WTC11 (cell line): ENCODE measurements at regions not wholly inside any gene's neighbourhood (a gene's known extent, or its start where the extent isn't known, plus 50 kb on each side); places are given as distances from the start of the nearest gene placed in this dataset.

ENCODE experiments used
- CREM ChIP-seq: sonication (generic); formaldehyde crosslinking; IDR thresholded peaks from 2 replicates; pipeline ENCODE4 v1.8.1; 2022; ENCODE audit warnings: mild to moderate bottlenecking, missing genetic modification reagents, moderate library complexity
- GRHL2 ChIP-seq: fragments of 250-450 bp; sonication (Bioruptor Pico); IDR thresholded peaks from 2 replicates; pipeline ENCODE4 v1.8.0; 2022; ENCODE audit warnings: mild to moderate bottlenecking, moderate library complexity; ENCODE audit not compliant: insufficient replicate concordance, severe bottlenecking
- NR2C2 ChIP-seq: sonication (generic); formaldehyde crosslinking; IDR thresholded peaks from 2 replicates; pipeline ENCODE4 v1.8.0; 2022; ENCODE audit warnings: mild to moderate bottlenecking, missing genetic modification reagents
- NR3C1 ChIP-seq: sonication (generic); formaldehyde crosslinking; conservative IDR thresholded peaks from 2 replicates; pipeline ENCODE4 v1.8.1; 2023; ENCODE audit warnings: low read depth, mild to moderate bottlenecking, missing genetic modification reagents
- TEAD1 ChIP-seq: sonication (generic); formaldehyde crosslinking; IDR thresholded peaks from 2 replicates; pipeline ENCODE4 v1.8.0; 2022; ENCODE audit warnings: mild to moderate bottlenecking, missing genetic modification reagents
- ZNF263 ChIP-seq: sonication (generic); formaldehyde crosslinking; IDR thresholded peaks from 2 replicates; pipeline ENCODE4 v1.8.1; 2022; ENCODE audit warnings: low read depth, mild to moderate bottlenecking, moderate library complexity, missing genetic modification reagents
- ZNF317 ChIP-seq: sonication (generic); formaldehyde crosslinking; IDR thresholded peaks from 2 replicates; pipeline ENCODE4 v1.8.1; 2023; ENCODE audit warnings: low read depth, mild to moderate bottlenecking, moderate library complexity, missing genetic modification reagents, borderline replicate concordance
- TF ChIP-seq, protein P1 (sequence below): fragments of 200-600 bp; IDR thresholded peaks from 2 replicates; pipeline ENCODE4 v1.8.0; 2022; ENCODE audit warnings: antibody characterized with exemption
- TF ChIP-seq, protein P2 (sequence below): sonication (generic); formaldehyde crosslinking; conservative IDR thresholded peaks from 2 replicates; pipeline ENCODE4 v1.8.1; 2022; ENCODE audit warnings: mild to moderate bottlenecking, missing genetic modification reagents
- TF ChIP-seq, protein P3 (sequence below): sonication (generic); formaldehyde crosslinking; IDR thresholded peaks from 2 replicates; pipeline ENCODE4 v1.8.1; 2022; ENCODE audit warnings: mild to moderate bottlenecking, moderate library complexity, missing genetic modification reagents
- TF ChIP-seq, protein P4 (sequence below): sonication (generic); formaldehyde crosslinking; IDR thresholded peaks from 2 replicates; pipeline ENCODE4 v1.8.0; 2022; ENCODE audit warnings: mild to moderate bottlenecking, missing genetic modification reagents
- TF ChIP-seq, protein P5 (sequence below): sonication (generic); formaldehyde crosslinking; IDR thresholded peaks from 2 replicates; pipeline ENCODE4 v1.8.1; 2022; ENCODE audit warnings: low read depth, missing genetic modification reagents, borderline replicate concordance

DNA sequence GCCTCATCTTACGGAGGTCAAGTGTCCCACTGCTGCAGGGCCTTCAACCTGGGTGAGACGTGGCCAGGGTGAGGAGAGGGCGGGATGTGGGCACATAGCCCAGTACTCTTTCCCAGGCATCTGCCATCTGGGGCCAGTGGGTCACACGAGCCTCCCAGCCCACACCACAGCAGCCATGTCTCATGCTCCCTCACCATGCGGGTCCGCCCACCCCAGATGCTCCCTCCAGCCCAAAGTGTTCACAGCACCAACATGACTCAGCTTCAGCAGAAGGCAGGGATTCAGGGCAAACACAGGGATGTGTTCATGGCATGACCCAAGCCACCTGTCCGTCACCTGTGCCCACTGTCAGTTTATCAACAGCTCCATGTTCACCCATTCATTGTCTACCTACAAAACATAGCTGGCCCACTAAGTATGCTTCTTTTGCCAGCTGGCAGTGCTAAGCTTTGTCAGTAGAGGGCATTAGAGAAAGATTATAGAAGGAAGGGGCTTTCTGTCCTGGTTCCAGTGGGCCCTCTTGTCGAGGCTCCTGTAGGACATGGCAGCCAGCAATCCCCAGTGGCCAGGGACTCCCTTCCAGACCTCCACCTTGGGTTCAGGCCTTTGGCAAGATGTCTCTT lies 109.2 kb downstream of the FOXF2 start:
- TF ChIP-seq, protein P1, sequence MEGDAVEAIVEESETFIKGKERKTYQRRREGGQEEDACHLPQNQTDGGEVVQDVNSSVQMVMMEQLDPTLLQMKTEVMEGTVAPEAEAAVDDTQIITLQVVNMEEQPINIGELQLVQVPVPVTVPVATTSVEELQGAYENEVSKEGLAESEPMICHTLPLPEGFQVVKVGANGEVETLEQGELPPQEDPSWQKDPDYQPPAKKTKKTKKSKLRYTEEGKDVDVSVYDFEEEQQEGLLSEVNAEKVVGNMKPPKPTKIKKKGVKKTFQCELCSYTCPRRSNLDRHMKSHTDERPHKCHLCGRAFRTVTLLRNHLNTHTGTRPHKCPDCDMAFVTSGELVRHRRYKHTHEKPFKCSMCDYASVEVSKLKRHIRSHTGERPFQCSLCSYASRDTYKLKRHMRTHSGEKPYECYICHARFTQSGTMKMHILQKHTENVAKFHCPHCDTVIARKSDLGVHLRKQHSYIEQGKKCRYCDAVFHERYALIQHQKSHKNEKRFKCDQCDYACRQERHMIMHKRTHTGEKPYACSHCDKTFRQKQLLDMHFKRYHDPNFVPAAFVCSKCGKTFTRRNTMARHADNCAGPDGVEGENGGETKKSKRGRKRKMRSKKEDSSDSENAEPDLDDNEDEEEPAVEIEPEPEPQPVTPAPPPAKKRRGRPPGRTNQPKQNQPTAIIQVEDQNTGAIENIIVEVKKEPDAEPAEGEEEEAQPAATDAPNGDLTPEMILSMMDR: no peak
- TF ChIP-seq, protein P2, sequence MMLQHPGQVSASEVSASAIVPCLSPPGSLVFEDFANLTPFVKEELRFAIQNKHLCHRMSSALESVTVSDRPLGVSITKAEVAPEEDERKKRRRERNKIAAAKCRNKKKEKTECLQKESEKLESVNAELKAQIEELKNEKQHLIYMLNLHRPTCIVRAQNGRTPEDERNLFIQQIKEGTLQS (CRISPR knock-in tag): no peak
- TF ChIP-seq, protein P3, sequence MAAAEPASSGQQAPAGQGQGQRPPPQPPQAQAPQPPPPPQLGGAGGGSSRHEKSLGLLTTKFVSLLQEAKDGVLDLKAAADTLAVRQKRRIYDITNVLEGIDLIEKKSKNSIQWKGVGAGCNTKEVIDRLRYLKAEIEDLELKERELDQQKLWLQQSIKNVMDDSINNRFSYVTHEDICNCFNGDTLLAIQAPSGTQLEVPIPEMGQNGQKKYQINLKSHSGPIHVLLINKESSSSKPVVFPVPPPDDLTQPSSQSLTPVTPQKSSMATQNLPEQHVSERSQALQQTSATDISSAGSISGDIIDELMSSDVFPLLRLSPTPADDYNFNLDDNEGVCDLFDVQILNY (CRISPR knock-in tag): no peak
- TF ChIP-seq GRHL2 (CRISPR knock-in tag): no peak
- TF ChIP-seq ZNF263 (CRISPR knock-in tag): no peak
- no peak for TF ChIP-seq ZNF317 (CRISPR knock-in tag)
- TF ChIP-seq TEAD1 (CRISPR knock-in tag): no peak
- TF ChIP-seq, protein P4, sequence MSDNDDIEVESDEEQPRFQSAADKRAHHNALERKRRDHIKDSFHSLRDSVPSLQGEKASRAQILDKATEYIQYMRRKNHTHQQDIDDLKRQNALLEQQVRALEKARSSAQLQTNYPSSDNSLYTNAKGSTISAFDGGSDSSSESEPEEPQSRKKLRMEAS (CRISPR knock-in tag): no peak
- no peak for TF ChIP-seq NR3C1 (CRISPR knock-in tag)
- no peak for TF ChIP-seq NR2C2 (CRISPR knock-in tag)
- TF ChIP-seq, protein P5, sequence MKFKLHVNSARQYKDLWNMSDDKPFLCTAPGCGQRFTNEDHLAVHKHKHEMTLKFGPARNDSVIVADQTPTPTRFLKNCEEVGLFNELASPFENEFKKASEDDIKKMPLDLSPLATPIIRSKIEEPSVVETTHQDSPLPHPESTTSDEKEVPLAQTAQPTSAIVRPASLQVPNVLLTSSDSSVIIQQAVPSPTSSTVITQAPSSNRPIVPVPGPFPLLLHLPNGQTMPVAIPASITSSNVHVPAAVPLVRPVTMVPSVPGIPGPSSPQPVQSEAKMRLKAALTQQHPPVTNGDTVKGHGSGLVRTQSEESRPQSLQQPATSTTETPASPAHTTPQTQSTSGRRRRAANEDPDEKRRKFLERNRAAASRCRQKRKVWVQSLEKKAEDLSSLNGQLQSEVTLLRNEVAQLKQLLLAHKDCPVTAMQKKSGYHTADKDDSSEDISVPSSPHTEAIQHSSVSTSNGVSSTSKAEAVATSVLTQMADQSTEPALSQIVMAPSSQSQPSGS (CRISPR knock-in tag): no peak
- no peak for TF ChIP-seq CREM (CRISPR knock-in tag)
